ENCODE measurements at regions not wholly inside any gene's neighbourhood (a gene's known extent, or its start where the extent isn't known, plus 50 kb on each side); places are given as distances from the start of the nearest gene placed in this dataset.

GRCh38 chr2:41119489-41119888, 667.6 kb upstream of the SLC8A1 start:
- TF ChIP-seq CTCF (IDR thresholded peaks at IDR 0.05) (no peak), POLR2AphosphoS5 (IDR thresholded peaks at IDR 0.05) (no peak)

Data from sigmoid colon (tissue), 4 donors.